NCI-H2196 treated with DMSO at 0.1 percent for 48 hours (cell line): ENCODE measurements at regions not wholly inside any gene's neighbourhood (a gene's known extent, or its start where the extent isn't known, plus 50 kb on each side); places are given as distances from the start of the nearest gene placed in this dataset.

Experiments
- DNase-seq: peaks from one replicate; lab custom pipeline; 2025; ENCODE audit not compliant: unreplicated experiment; lab: John Stamatoyannopoulos, UW

DNA sequence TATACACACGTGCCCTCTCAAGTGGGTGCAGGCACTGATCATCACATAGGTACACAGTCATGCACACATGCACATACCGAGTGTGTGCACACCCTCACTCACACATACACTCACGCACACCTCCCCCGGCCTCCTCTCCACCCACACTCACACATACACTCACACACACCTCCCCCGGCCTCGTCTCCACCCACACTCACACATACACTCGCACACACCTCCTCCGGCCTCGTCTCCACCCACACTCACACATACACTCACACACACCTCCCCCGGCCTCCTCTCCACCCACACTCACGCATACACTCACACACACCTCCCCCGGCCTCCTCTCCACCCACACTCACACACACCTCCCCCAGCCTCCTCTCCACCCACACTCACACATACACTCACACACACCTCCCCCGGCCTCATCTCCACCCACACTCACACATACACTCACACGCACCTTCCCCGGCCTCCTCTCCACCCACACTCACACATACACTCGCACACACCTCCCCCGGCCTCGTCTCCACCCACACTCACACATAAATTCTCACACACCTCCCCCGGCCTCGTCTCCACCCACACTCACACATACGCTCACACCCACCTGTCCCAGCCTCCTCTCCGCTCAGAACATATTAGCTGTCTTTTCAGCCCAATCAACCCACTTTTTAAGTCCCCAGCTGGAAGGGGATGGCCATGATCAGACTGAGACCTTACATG, 105.2 kb upstream of the VSTM2B start:
- no peak for DNase-seq

- no peak for DNase-seq
Measured at GRCh38 chr19:29421196-29421545, 104.6 kb upstream of the VSTM2B start.

DNA sequence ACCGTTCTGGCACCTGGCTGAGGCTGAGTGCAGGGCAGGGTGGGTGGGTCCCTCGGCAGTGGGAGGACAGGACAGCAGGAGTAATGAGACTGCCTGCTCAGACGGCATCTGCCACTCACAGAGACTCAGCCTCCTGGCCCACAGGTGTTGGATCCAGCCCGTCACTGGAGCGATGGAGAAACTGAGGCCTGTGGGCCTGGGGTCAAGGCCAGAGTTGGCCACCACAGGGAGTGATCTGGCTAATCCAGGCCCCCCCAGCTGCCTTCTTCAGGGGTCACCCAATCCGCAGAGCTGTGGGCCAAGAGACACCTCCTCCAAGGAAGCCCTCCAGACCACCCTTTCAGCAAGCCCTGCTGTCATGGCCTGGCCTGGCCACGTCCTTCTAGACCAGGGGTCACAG, 103.7 kb upstream of the VSTM2B start:
- no peak for DNase-seq

DNA sequence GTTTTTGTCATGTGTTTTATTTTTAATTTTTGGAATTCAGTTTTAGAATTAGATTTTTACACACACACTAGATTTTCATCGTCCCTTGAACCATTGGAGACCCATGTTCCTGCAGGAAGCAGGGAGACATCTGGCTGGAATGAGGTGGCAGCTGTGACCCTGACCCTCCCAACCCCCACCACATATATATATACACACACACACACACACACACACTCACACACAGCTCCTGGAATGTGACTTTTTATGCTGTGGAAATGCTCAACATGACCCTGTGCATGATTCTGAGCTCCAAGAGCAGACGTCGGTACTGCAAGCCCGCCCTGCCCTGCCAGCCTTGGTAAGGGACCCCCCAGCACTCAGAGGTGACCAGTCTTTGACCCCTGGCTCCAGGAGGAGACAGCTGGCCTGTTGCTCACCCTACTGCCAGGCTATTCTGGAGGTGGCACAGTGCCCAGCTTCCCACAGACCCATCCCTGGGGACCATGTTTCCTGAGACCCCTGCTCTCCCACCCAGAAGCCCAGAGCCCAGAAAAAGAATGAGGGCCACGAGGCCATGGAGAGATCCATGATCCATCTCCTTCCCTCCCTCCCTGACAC, 103.2 kb upstream of the VSTM2B start:
- no peak for DNase-seq

DNA sequence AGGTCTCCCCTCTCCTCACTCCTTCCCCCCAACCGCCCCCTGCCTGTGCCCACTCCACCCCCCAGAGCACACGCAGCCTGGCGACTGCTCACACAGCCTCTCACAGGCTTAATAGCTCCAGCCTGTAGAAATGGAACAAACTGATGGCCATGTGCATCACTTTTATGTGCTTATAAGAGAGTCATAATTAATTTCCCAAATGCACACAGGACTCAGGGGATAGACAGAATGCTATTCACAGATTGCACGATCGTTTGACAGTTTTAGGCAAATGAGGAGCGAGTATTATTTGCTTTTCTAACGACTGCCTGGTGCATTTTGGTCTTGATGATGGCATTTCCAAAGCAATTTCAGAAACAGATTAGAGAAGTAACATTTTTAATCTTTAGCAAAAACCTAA, 97.7 kb upstream of the VSTM2B start:
- no peak for DNase-seq

DNA sequence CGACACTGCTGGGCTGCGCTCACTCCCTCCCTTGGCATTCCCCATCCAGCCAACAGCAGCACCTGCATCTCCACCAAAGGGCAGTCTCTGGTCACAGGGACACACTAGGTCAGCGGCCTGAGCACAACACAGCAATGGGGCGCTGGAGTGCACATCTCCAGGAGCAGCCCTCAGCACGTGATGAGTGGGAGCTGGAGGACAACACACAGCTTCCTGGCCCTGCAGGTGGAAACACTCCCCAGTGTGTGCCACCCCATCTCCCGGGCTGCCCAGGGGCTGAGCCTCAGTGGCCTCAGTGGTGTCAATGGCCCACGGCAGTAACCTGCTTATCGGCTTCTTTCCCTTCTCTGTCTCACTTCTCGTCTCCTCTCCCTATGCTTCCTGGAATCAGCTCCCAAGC, 96.8 kb upstream of the VSTM2B start:
- no peak for DNase-seq

DNA sequence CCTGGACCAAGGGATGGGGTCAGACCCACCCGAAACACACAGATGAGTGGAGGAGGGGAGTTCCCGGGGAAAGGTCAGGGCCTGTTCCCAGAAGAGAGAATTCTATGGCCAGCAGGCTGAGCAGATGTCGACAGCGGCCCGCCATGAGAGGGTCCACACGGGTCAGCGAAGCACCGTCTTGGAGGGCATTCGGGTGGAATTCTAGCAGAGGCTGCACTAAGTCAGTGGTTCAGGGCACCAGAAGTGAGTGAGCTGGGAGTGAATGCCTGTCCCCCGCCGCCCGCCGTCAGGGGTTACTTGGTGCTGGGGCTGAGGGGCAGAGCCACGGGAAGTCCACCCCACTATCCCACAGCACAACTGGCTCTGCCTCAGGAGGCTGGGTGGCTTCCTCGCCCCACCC, 96.2 kb upstream of the VSTM2B start:
- no peak for DNase-seq

DNA sequence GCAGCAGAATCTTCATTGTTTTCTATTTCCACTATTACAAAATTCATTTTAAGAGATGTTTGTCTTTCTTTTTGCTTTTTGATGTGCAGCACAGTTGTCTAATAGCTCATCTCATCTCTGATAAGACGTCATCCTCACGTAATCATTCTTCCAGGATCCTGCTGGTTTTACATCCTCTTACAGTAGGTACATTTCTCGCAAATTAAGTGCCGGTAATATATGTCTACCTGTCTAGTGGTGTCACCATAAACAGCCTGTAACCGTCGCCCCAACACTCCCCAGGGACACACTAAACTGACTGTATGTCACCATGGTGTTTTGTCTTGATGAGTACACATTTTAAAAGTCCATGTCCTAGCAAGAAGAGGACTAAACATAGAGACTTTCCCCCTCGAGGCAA, 94.5 kb upstream of the VSTM2B start:
- no peak for DNase-seq

DNA sequence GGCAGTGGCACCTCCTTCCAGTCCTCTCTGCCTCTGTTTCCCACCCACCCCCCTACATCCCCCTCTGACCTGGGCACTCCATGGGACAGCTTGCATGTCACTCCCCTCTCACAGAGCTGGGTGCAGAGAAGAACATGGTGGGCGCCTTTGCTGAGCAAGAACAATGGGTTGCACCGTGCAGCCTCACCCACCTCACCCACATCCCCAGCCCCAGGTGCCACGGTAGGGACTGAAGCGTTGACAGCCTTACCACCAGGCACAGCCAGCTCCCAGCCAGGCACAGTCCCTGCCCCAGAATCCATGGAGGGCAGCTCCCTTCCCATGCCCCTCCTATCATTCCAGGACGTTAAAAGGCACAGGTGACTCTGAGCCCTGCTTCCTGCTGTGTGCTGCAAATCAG, 93.1 kb upstream of the VSTM2B start:
- no peak for DNase-seq

- DNase-seq, result no peak
Measured at GRCh38 chr19:29436591-29437103, 89.1 kb upstream of the VSTM2B start.

- DNase-seq, result no peak
Measured at GRCh38 chr19:29439021-29439420, 86.8 kb upstream of the VSTM2B start.

- no peak for DNase-seq
Measured at GRCh38 chr19:29439688-29440550, 85.9 kb upstream of the VSTM2B start.

DNA sequence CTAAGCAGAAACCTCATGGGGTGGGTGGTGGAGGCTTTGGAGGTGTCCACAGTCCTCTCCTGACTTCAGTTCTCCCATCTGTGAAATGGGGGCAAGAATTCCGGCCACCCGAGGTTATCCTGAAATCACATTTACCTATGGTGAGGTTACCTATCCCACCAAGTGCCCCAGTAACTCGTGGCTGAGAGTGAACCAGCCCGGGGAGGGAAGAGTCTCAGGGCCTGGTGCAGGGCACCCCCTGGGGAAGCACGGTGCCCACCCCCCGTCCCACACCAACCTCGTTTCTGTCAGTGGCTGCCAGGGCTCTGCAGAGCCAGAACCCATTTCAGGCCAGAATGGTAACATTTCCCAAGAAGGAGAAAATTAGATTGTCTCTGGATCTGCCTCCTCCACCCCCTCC, 83.7 kb upstream of the VSTM2B start:
- no peak for DNase-seq

- no peak for DNase-seq
Measured at GRCh38 chr19:29442910-29443309, 82.9 kb upstream of the VSTM2B start.

DNA sequence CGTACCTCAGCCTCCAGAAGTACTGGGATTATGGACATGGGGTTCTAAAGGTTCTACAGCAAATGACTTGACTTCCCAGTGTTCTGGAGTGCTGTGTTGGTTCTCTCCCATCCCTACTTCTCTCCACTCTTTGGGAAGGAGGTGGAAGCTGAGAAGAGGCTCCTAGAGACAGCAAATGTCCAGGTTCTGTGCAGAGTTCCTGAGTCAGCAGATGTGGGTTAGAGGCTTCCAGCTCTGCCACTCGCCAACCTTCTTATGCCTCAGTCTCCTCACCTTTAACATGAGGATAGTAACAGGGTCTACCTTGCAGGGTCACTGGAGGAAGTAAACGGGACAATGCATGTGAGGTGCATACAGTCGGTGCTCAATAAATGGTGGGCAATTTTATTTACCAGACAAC, 80.5 kb upstream of the VSTM2B start:
- no peak for DNase-seq

DNA sequence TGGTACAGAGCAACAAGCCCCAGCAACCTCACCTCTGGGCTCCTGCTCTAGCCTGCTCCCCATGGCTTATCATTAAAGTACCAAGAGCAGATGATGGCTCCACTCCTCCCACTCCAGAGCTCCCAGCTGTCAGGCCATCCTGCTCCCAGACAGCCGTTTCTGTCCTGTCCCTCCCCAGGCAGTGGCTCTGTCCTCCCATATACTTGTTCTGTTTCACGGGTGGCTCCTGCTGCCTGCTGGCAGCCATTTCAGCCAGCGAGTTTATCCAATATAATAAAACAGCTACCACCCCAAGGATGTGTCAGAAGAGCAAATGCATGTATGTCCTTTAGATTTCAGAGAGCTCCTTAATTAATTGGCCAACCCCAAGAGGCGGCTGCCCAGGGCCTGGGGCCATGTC, 79.4 kb upstream of the VSTM2B start:
- no peak for DNase-seq

DNA sequence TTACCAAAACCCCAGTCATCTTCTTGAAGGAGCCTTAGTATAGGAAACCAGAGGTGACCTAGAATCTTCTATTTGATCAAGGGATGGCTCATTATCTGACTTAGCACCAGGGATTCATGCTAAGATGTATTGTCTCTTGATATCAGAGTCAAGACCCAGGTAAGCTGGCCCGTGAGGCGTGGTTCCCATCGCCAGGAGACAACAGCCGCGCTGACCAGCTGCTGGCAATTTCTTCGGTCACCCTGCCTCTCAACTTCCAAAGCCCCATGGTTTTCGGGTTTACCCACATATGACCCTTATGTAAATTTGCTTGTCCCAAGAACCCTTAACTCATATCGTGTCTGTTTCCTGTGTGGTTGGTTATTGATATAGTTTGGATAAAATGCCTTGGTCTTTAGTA, 77.7 kb upstream of the VSTM2B start:
- no peak for DNase-seq

- DNase-seq, result no peak
Measured at GRCh38 chr19:29449371-29449770, 76.4 kb upstream of the VSTM2B start.

- no peak for DNase-seq
Measured at GRCh38 chr19:29450306-29450705, 75.5 kb upstream of the VSTM2B start.

GRCh38 chr19:29450812-29451211, 75.0 kb upstream of the VSTM2B start:
- no peak for DNase-seq

DNA sequence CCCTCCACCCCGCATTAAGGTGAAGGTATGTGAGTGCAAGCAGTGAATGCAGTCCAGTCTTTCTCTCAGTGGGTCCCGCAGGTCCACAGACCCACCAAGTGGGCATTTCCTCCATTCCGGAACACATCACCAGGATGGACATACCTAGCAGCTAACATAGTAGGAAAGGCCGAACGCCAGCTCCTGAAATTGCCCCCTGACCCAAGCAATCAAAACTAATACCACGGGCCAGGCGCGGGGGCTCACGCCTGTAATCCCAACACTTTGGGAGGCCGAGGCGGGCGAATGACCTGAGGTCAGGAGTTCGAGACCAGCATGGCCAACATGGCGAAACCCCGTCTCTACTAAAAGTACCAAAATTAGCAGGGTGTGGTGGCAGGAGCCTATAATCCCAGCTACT, 71.7 kb upstream of the VSTM2B start:
- no peak for DNase-seq

GRCh38 chr19:29457413-29457812, 68.4 kb upstream of the VSTM2B start:
- no peak for DNase-seq
